IMR-90 (cell line): ENCODE measurements at regions not wholly inside any gene's neighbourhood (a gene's known extent, or its start where the extent isn't known, plus 50 kb on each side); places are given as distances from the start of the nearest gene placed in this dataset.

Experiments used
- ATAC-seq: fragments of 200-7000 bp; cut with Tn5 transposase; 2 replicates; pipeline ENCODE4 v1.9.1; 2020; ENCODE audit warnings: low read depth, mild to moderate bottlenecking, moderate library complexity
- BruUV-seq: library from RNA; stranded (reverse); fragments of 400-500 nt; replicated peaks from 2 replicates; lab custom pipeline; 2021; lab: Mats Ljungman, UMichigan
- CTCF ChIA-PET: fragments of 300-600 bp; formaldehyde crosslinking; extraction: SDS; loops from one replicate; lab custom pipeline; 2021; ENCODE audit warnings: antibody characterized with exemption; lab: Yijun Ruan, JAX
- POLR2A ChIA-PET: fragments of 300-600 bp; sonication (Branson Sonifier 250); formaldehyde crosslinking; loops from one replicate; lab custom pipeline; 2022; ENCODE audit warnings: antibody characterized with exemption; ENCODE audit not compliant: unreplicated experiment; lab: Charles Lee
- DNase-seq: peaks from one replicate; pipeline ENCODE4 v3.0.0; 2013
- H2AFZ ChIP-seq: replicated peaks from 2 replicates; pipeline ENCODE3; 2013; ENCODE audit warnings: low read length, mild to moderate bottlenecking; ENCODE audit not compliant: poor library complexity
- H2AK5ac ChIP-seq: 2 replicates; pipeline ENCODE4 v1.6.1; 2013; ENCODE audit warnings: low read depth, low read length, inconsistent platforms
- H2AK9ac ChIP-seq: replicated peaks from 2 replicates; pipeline ENCODE3; 2013; ENCODE audit warnings: mild to moderate bottlenecking, low read depth, low read length, moderate library complexity; ENCODE audit not compliant: poor library complexity
- H2BK120ac ChIP-seq: 2 replicates; pipeline ENCODE4 v1.6.1; 2013; ENCODE audit warnings: low read depth, low read length, inconsistent platforms
- H2BK15ac ChIP-seq: 3 replicates; pipeline ENCODE4 v1.6.1; 2013; ENCODE audit warnings: low read depth, low read length, inconsistent platforms
- H2BK20ac ChIP-seq: 2 replicates; pipeline ENCODE4 v1.6.1; 2013; ENCODE audit warnings: low read depth, mild to moderate bottlenecking, inconsistent platforms, low read length, moderate library complexity
- H2BK5ac ChIP-seq: 2 replicates; pipeline ENCODE4 v1.6.1; 2013; ENCODE audit warnings: mild to moderate bottlenecking, low read depth, low read length, inconsistent platforms; ENCODE audit not compliant: poor library complexity, severe bottlenecking
- H3K14ac ChIP-seq: replicated peaks from 2 replicates; pipeline ENCODE4 v1.6.1; 2013; ENCODE audit warnings: low read depth, low read length, inconsistent platforms
- H3K18ac ChIP-seq: 2 replicates; pipeline ENCODE4 v1.6.1; 2013; ENCODE audit warnings: low read depth, low read length, control low read depth
- H3K23ac ChIP-seq: 2 replicates; pipeline ENCODE4 v1.6.1; 2013; ENCODE audit warnings: low read depth, low read length, inconsistent platforms
- H3K27ac ChIP-seq: 2 replicates; pipeline ENCODE4 v1.5.1; 2013; ENCODE audit warnings: mild to moderate bottlenecking, control low read depth, low read length; ENCODE audit not compliant: insufficient read depth
- H3K27me3 ChIP-seq: 2 replicates; pipeline ENCODE4 v1.6.1; 2013; ENCODE audit warnings: low read length; ENCODE audit not compliant: control insufficient read depth, insufficient read depth
- H3K36me3 ChIP-seq: 2 replicates; pipeline ENCODE4 v1.6.1; 2013; ENCODE audit warnings: low read length, mixed read lengths; ENCODE audit not compliant: control insufficient read depth, insufficient read depth
- H3K4ac ChIP-seq: 2 replicates; pipeline ENCODE4 v1.6.1; 2013; ENCODE audit warnings: low read depth, low read length, inconsistent platforms
- H3K4me1 ChIP-seq: 2 replicates; pipeline ENCODE4 v1.6.1; 2013; ENCODE audit warnings: low read length, mixed read lengths; ENCODE audit not compliant: control insufficient read depth, insufficient read depth
- H3K4me2 ChIP-seq: 2 replicates; pipeline ENCODE4 v1.6.1; 2013; ENCODE audit warnings: low read depth, mild to moderate bottlenecking, control low read depth, low read length, moderate library complexity
- H3K4me3 ChIP-seq: 2 replicates; pipeline ENCODE4 v1.5.1; 2013; ENCODE audit warnings: low read depth, mild to moderate bottlenecking, control low read depth, low read length, moderate library complexity; ENCODE audit not compliant: insufficient read depth
- H3K56ac ChIP-seq: 2 replicates; pipeline ENCODE4 v1.6.1; 2013; ENCODE audit warnings: low read length, inconsistent platforms; ENCODE audit not compliant: insufficient read depth; ENCODE audit errors: extremely low read depth
- H3K79me1 ChIP-seq, 2 experiments: 2 replicates each; pipeline ENCODE4 v1.6.1; 2013; ENCODE audit warnings: low read length in 2 of 2, inconsistent platforms in 1 of 2, low read depth in 1 of 2
- H3K9ac ChIP-seq: 2 replicates; pipeline ENCODE4 v1.6.1; 2013; ENCODE audit warnings: low read depth, low read length, control low read depth
- H3K9me1 ChIP-seq: 2 replicates; pipeline ENCODE4 v1.6.1; 2013; ENCODE audit warnings: low read length, inconsistent platforms; ENCODE audit not compliant: insufficient read depth
- H3K9me3 ChIP-seq: 2 replicates; pipeline ENCODE4 v1.6.1; 2013; ENCODE audit warnings: low read length; ENCODE audit not compliant: control insufficient read depth, insufficient read depth
- H4K20me1 ChIP-seq: 2 replicates; pipeline ENCODE4 v1.6.1; 2013; ENCODE audit warnings: low read length, inconsistent platforms; ENCODE audit not compliant: insufficient read depth
- H4K5ac ChIP-seq: 2 replicates; pipeline ENCODE4 v1.6.1; 2013; ENCODE audit warnings: mild to moderate bottlenecking, low read depth, low read length, control low read depth
- H4K8ac ChIP-seq, 2 experiments: 2 replicates each; pipeline ENCODE4 v1.6.1; 2013; ENCODE audit warnings: low read depth in 2 of 2, low read length in 2 of 2, control low read depth in 1 of 2, inconsistent platforms in 1 of 2
- H4K91ac ChIP-seq: 2 replicates; pipeline ENCODE4 v1.6.1; 2013; ENCODE audit warnings: low read depth, low read length, inconsistent platforms; ENCODE audit not compliant: insufficient read depth
- BHLHE40 ChIP-seq: fragments of 150-350 bp; IDR thresholded peaks from 2 replicates; pipeline ENCODE4 v1.6.1; 2016; ENCODE audit warnings: mild to moderate bottlenecking, low read depth, low read length
- CHD1 ChIP-seq: IDR thresholded peaks from 2 replicates; pipeline ENCODE4 v1.6.1; 2012; ENCODE audit warnings: low read depth, low read length, improper control_type of control experiment
- CTCF ChIP-seq: conservative IDR thresholded peaks from 2 replicates; pipeline ENCODE4 v1.5.1; 2012; ENCODE audit warnings: mild to moderate bottlenecking, low read depth, low read length, improper control_type of control experiment
- ELK1 ChIP-seq: fragments of 150-350 bp; IDR thresholded peaks from 2 replicates; pipeline ENCODE4 v1.6.1; 2016; ENCODE audit warnings: low read depth, mild to moderate bottlenecking, low read length, moderate library complexity, borderline replicate concordance
- MAZ ChIP-seq: IDR thresholded peaks from 2 replicates; pipeline ENCODE4 v1.6.1; 2012; ENCODE audit warnings: low read depth, mild to moderate bottlenecking, low read length, improper control_type of control experiment, moderate library complexity, borderline replicate concordance
- MXI1 ChIP-seq: IDR thresholded peaks from 2 replicates; pipeline ENCODE4 v1.6.1; 2012; ENCODE audit warnings: low read depth, mild to moderate bottlenecking, low read length, moderate library complexity, borderline replicate concordance
- NFE2L2 ChIP-seq: fragments of 150-350 bp; IDR thresholded peaks from 2 replicates; pipeline ENCODE4 v1.6.1; 2016; ENCODE audit warnings: low read depth, mild to moderate bottlenecking, low read length
- SMC3 ChIP-seq: fragments of 150-350 bp; IDR thresholded peaks from 2 replicates; pipeline ENCODE4 v1.6.1; 2016; ENCODE audit warnings: low read depth, mild to moderate bottlenecking, antibody characterized with exemption, low read length, moderate library complexity
- USF2 ChIP-seq: fragments of 150-350 bp; IDR thresholded peaks from 2 replicates; pipeline ENCODE4 v1.6.1; 2017; ENCODE audit warnings: mild to moderate bottlenecking, antibody characterized with exemption, low read length, low read depth
- WGBS, 2 experiments: methylation state at CpG; one replicate each; pipeline versions ENCODE4 v1.1.5 to v1.1.7; 2013; ENCODE audit warnings: missing lambda C conversion rate in 2 of 2; ENCODE audit not compliant: insufficient read length in 1 of 2; ENCODE audit errors: extremely low coverage in 2 of 2; 5-methylcytosine and 5-hydroxymethylcytosine counted together
- dilution Hi-C: fragments of 300-500 bp; cut with HindIII; formaldehyde crosslinking; loops from one replicate; pipeline ENCODE4 v1.14.3; 2018; ENCODE audit warnings: low sequenced_read_pairs; ENCODE audit not compliant: unreplicated experiment
- in situ Hi-C: fragments of 300-500 bp; cut with MboI; formaldehyde crosslinking; loops from 3 replicates; pipeline ENCODE4 v1.14.3; 2019; ENCODE audit warnings: low sequenced_read_pairs, inconsistent platforms, mixed read lengths
- intact Hi-C: fragments of 100-400 bp; cut with micrococcal nuclease; formaldehyde crosslinking; loops from 2 replicates; pipeline ENCODE4 v1.10.0; 2022

GRCh38 chr5:56686337-56687195 lies 128.8 kb upstream of the MAP3K1 start:
- H3K4me2 ChIP-seq: no peak overlapping the region
- no peak overlapping the region for H4K5ac ChIP-seq
- H2AK5ac ChIP-seq: no peak overlapping the region
- H3K18ac ChIP-seq: no peak overlapping the region
- no peaks in the 10 kb centered on the region for H3K79me1 ChIP-seq
- H3K36me3 ChIP-seq: no peaks in the 10 kb centered on the region
- no peak overlapping the region for H3K23ac ChIP-seq
- no peak overlapping the region for H4K91ac ChIP-seq
- H2BK5ac ChIP-seq: no peak overlapping the region
- no peaks in the 10 kb centered on the region for H4K20me1 ChIP-seq
- in situ Hi-C loops (no loop called here), dilution Hi-C loops (no loop called here), intact Hi-C loops (no loop called here)
- CTCF ChIA-PET: no interaction called here
- TF ChIP-seq NFE2L2 (no peak), ELK1 (no peak), CHD1 (no peak), USF2 (no peak), BHLHE40 (no peak), MXI1 (no peak), MAZ (no peak), CTCF (no peak), SMC3 (no peak)
- ATAC-seq: no peak
- no peak overlapping the region for H2BK20ac ChIP-seq
- no peak overlapping the region for H3K27ac ChIP-seq
- H3K9me1 ChIP-seq: peaks cover 4% of the 10 kb centered on the region
- H3K4me3 ChIP-seq: no peak overlapping the region
- H3K9ac ChIP-seq: no peak overlapping the region
- no TSS peak for BruUV-seq
- no peak overlapping the region for H4K8ac ChIP-seq
- POLR2A ChIA-PET: no interaction called here
- H3K4ac ChIP-seq: no peak overlapping the region
- H3K56ac ChIP-seq: no peak overlapping the region
- no peak overlapping the region for H2AK9ac ChIP-seq
- H2BK15ac ChIP-seq: no peak overlapping the region
- WGBS, 2 experiments: 100% methylated on average over 1 of the region's 5 CpGs; no CpG with 5 or more reads in 1 of the 2 experiments
- H2BK120ac ChIP-seq: no peak overlapping the region
- no peak for DNase-seq
- no peak overlapping the region for H3K14ac ChIP-seq
- H3K4me1 ChIP-seq: peaks cover 3% of the 10 kb centered on the region; the same call in 1 of the 2 replicates
- H3K9me3 ChIP-seq: no peaks in the 10 kb centered on the region
- no peak overlapping the region for H2AFZ ChIP-seq
- H3K27me3 ChIP-seq: no peaks in the 10 kb centered on the region
